ENCODE measurements at regions not wholly inside any gene's neighbourhood (a gene's known extent, or its start where the extent isn't known, plus 50 kb on each side); places are given as distances from the start of the nearest gene placed in this dataset.

- ChIA-PET CTCF (no interaction called here), POLR2A (no interaction called here)
- H3K4me3 ChIP-seq (ENCODE audit: low read length) = no peak overlapping the region
- no peaks in the 10 kb centered on the region for H3K36me3 ChIP-seq (ENCODE audit: insufficient read depth, low read length)
- H3K4me1 Mint-ChIP-seq (ENCODE audit: low read depth) = no peaks in the 10 kb centered on the region
- no peaks in the 10 kb centered on the region for H3K27me3 ChIP-seq (ENCODE audit: control insufficient read depth in 1 of 2, insufficient read depth in 2 of 2, low read length in 2 of 2)
- H3K27me3 Mint-ChIP-seq = no peaks in the 10 kb centered on the region
- H3K27ac ChIP-seq (ENCODE audit: low read depth in 1 of 2, low read length in 2 of 2) = no peak overlapping the region
- DNase-seq = no peak
- TF ChIP-seq, protein P1, sequence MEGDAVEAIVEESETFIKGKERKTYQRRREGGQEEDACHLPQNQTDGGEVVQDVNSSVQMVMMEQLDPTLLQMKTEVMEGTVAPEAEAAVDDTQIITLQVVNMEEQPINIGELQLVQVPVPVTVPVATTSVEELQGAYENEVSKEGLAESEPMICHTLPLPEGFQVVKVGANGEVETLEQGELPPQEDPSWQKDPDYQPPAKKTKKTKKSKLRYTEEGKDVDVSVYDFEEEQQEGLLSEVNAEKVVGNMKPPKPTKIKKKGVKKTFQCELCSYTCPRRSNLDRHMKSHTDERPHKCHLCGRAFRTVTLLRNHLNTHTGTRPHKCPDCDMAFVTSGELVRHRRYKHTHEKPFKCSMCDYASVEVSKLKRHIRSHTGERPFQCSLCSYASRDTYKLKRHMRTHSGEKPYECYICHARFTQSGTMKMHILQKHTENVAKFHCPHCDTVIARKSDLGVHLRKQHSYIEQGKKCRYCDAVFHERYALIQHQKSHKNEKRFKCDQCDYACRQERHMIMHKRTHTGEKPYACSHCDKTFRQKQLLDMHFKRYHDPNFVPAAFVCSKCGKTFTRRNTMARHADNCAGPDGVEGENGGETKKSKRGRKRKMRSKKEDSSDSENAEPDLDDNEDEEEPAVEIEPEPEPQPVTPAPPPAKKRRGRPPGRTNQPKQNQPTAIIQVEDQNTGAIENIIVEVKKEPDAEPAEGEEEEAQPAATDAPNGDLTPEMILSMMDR (IDR thresholded peaks at IDR 0.05) = no peak
- H3K9me3 Mint-ChIP-seq = peaks cover 8% of the 10 kb centered on the region
- no peak overlapping the region for H3K4me3 Mint-ChIP-seq
- H3K9me3 ChIP-seq (ENCODE audit: control insufficient read depth in 1 of 2, insufficient read depth in 1 of 2, low read length in 2 of 2) = no peaks in the 10 kb centered on the region
- no peaks in the 10 kb centered on the region for H3K36me3 Mint-ChIP-seq (ENCODE audit: low read depth)
- no peak for ATAC-seq (ENCODE audit: poor library complexity)
- H3K27ac Mint-ChIP-seq = no peak overlapping the region
- no peaks in the 10 kb centered on the region for H3K4me1 ChIP-seq (ENCODE audit: insufficient read depth, low read length)
- intact Hi-C loops (cut with DNase I, micrococcal nuclease) = no loop called here
These were observed 652.1 kb upstream of the ZNF804A start for GRCh38 chr2:183946193-183946592.

DNA sequence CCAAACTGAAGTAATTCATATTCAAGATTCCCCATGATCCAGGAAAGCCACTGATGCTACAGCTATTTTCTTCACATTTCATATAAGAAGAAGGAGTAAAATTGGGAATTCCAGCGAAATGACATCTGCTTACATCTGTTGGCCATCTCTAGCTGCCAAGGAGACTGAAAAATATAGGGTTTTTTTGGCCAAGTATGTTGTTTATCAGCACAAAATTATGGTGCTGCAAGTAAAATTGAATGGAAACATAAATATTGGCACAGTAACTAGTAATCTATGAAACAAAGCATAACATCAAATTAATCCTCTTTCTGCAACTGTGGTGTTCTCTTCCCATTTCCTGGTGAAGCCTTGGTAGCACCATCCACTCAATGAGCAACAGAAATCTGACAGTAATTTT is 649.5 kb upstream of the ZNF804A start:
- H3K9me3 ChIP-seq (ENCODE audit: control insufficient read depth in 1 of 2, insufficient read depth in 1 of 2, low read length in 2 of 2) = no peaks in the 10 kb centered on the region
- Mint-ChIP-seq H3K27me3 (no peaks in the 10 kb centered on the region), H3K36me3 (ENCODE audit: low read depth) (no peaks in the 10 kb centered on the region), H3K27ac (no peak overlapping the region), H3K4me3 (no peak overlapping the region), H3K9me3 (no peaks in the 10 kb centered on the region), H3K4me1 (ENCODE audit: low read depth) (no peaks in the 10 kb centered on the region)
- no peaks in the 10 kb centered on the region for H3K36me3 ChIP-seq (ENCODE audit: insufficient read depth, low read length)
- H3K4me1 ChIP-seq (ENCODE audit: insufficient read depth, low read length) = no peaks in the 10 kb centered on the region
- H3K27me3 ChIP-seq (ENCODE audit: control insufficient read depth in 1 of 2, insufficient read depth in 2 of 2, low read length in 2 of 2) = no peaks in the 10 kb centered on the region
- POLR2A ChIA-PET = no interaction called here
- DNase-seq (no peak), ATAC-seq (ENCODE audit: poor library complexity) (no peak)
- TF ChIP-seq, protein P1 (IDR thresholded peaks at IDR 0.05) = no peak
- no peak overlapping the region for H3K4me3 ChIP-seq (ENCODE audit: low read length)
- intact Hi-C loops (cut with DNase I, micrococcal nuclease) = no loop called here
- H3K27ac ChIP-seq (ENCODE audit: low read depth in 1 of 2, low read length in 2 of 2) = no peak overlapping the region
- CTCF ChIA-PET = no interaction called here

DNA sequence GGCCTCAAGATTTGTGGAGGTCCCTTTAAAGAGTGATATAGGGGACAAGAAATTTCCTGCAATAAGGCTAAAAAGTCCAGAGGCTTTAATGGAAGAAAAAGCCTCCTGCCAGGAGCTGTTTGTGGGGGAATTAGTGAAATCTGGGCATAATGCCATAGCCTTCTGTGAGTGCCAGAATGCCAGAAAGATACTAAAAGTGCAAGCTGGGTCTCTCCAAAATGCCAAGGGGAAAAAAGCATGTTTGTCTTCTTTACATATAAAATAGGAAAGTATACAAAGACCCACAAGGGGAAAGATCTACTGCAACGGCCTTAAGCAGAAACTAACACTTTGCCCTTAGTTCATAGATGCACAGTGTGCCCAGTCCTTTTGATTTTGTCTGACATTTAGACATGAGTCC is 647.7 kb upstream of the ZNF804A start:
- Mint-ChIP-seq H3K27ac (no peak overlapping the region), H3K4me1 (ENCODE audit: low read depth) (no peaks in the 10 kb centered on the region), H3K9me3 (no peaks in the 10 kb centered on the region), H3K36me3 (ENCODE audit: low read depth) (no peaks in the 10 kb centered on the region), H3K4me3 (no peak overlapping the region), H3K27me3 (no peaks in the 10 kb centered on the region)
- TF ChIP-seq, protein P1 (IDR thresholded peaks at IDR 0.05) = no peak
- CTCF ChIA-PET = no interaction called here
- Histone ChIP-seq H3K4me3 (ENCODE audit: low read length) (no peak overlapping the region), H3K36me3 (ENCODE audit: insufficient read depth, low read length) (no peaks in the 10 kb centered on the region), H3K27me3 (ENCODE audit: control insufficient read depth in 1 of 2, insufficient read depth in 2 of 2, low read length in 2 of 2) (no peaks in the 10 kb centered on the region), H3K9me3 (ENCODE audit: control insufficient read depth in 1 of 2, insufficient read depth in 1 of 2, low read length in 2 of 2) (no peaks in the 10 kb centered on the region), H3K27ac (ENCODE audit: low read depth in 1 of 2, low read length in 2 of 2) (no peak overlapping the region), H3K4me1 (ENCODE audit: insufficient read depth, low read length) (no peaks in the 10 kb centered on the region)
- DNase-seq (no peak), ATAC-seq (ENCODE audit: poor library complexity) (no peak)
- POLR2A ChIA-PET = no interaction called here
- intact Hi-C loops (cut with DNase I, micrococcal nuclease) = no loop called here
